OCI-LY1 (cell line): ENCODE measurements at regions not wholly inside any gene's neighbourhood (a gene's known extent, or its start where the extent isn't known, plus 50 kb on each side); places are given as distances from the start of the nearest gene placed in this dataset.

Source experiments
- H2AFZ ChIP-seq: fragments of 200-600 bp; sonication (generic), shearing (Covaris generic); 2 replicates; pipeline ENCODE4 v1.6.0; 2014; ENCODE audit warnings: antibody characterized with exemption, mild to moderate bottlenecking, low read length
- H3F3A ChIP-seq: fragments of 200-600 bp; sonication (generic), shearing (Covaris generic); 2 replicates; pipeline ENCODE4 v1.6.0; 2014; ENCODE audit warnings: mild to moderate bottlenecking, antibody characterized with exemption, low read length, moderate library complexity; ENCODE audit not compliant: insufficient read depth
- H3K27ac ChIP-seq: fragments of 200-600 bp; sonication (generic); 2 replicates; pipeline ENCODE4 v1.5.1; 2014; ENCODE audit warnings: low read length, mixed run types, mild to moderate bottlenecking, low read depth; ENCODE audit not compliant: poor library complexity, severe bottlenecking
- H3K27me3 ChIP-seq: fragments of 200-600 bp; sonication (generic); 2 replicates; pipeline ENCODE4 v1.6.0; 2014; ENCODE audit warnings: antibody characterized with exemption, mild to moderate bottlenecking, low read length, moderate library complexity; ENCODE audit not compliant: insufficient read depth
- H3K36me3 ChIP-seq: fragments of 200-600 bp; sonication (generic); 2 replicates; pipeline ENCODE4 v1.6.1; 2014; ENCODE audit warnings: mild to moderate bottlenecking, antibody characterized with exemption, low read length, moderate library complexity, mixed read lengths; ENCODE audit not compliant: insufficient read depth
- H3K4me1 ChIP-seq: fragments of 200-600 bp; sonication (generic); 2 replicates; pipeline ENCODE4 v1.5.1; 2014; ENCODE audit warnings: mild to moderate bottlenecking, low read length, moderate library complexity; ENCODE audit not compliant: insufficient read depth, severe bottlenecking
- H3K4me2 ChIP-seq: fragments of 200-600 bp; sonication (generic), shearing (Covaris generic); 2 replicates; pipeline ENCODE4 v1.6.1; 2014; ENCODE audit warnings: low read length
- H3K4me3 ChIP-seq: fragments of 200-600 bp; sonication (generic); 2 replicates; pipeline ENCODE4 v1.5.1; 2014; ENCODE audit warnings: low read length, low read depth, mild to moderate bottlenecking, mixed read lengths; ENCODE audit not compliant: poor library complexity, severe bottlenecking
- H3K79me2 ChIP-seq: fragments of 200-600 bp; shearing (Covaris generic); 2 replicates; pipeline ENCODE4 v1.6.1; 2016; ENCODE audit warnings: mixed run types, low read length, mixed read lengths; ENCODE audit not compliant: insufficient read depth
- H3K9ac ChIP-seq: fragments of 200-600 bp; sonication (generic), shearing (Covaris generic); 2 replicates; pipeline ENCODE4 v1.6.1; 2014; ENCODE audit warnings: mild to moderate bottlenecking, low read length, mixed read lengths
- H3K9me2 ChIP-seq: fragments of 200-600 bp; sonication (generic), shearing (Covaris generic); 2 replicates; pipeline ENCODE4 v1.6.1; 2014; ENCODE audit warnings: low read depth, mild to moderate bottlenecking, low read length, mixed read lengths
- H3K9me3 ChIP-seq: fragments of 200-600 bp; shearing (Covaris generic); 2 replicates; pipeline ENCODE4 v1.6.1; 2014; ENCODE audit warnings: low read length, mixed read lengths
- H4K20me1 ChIP-seq: fragments of 200-600 bp; sonication (generic), shearing (Covaris generic); 2 replicates; pipeline ENCODE4 v1.6.0; 2016; ENCODE audit warnings: mild to moderate bottlenecking, low read length; ENCODE audit not compliant: insufficient read depth
- CTCF ChIP-seq: fragments of 200-600 bp; sonication (generic), shearing (Covaris generic); IDR thresholded peaks from 2 replicates; pipeline ENCODE4 v1.5.1; 2017; ENCODE audit warnings: mild to moderate bottlenecking, antibody characterized with exemption, low read length, moderate library complexity, mixed read lengths
- EZH2 ChIP-seq: fragments of 200-600 bp; sonication (generic), shearing (Covaris generic); IDR thresholded peaks from 2 replicates; pipeline ENCODE4 v1.8.0; 2017; ENCODE audit warnings: borderline replicate concordance, mixed run types, mild to moderate bottlenecking, antibody characterized with exemption, low read length, moderate library complexity, mixed read lengths

GRCh38 chr4:111537165-111537564 lies 608.1 kb upstream of the FAM241A start:
- Histone ChIP-seq H3K9me3 (no peaks in the 10 kb centered on the region), H3K27me3 (no peaks in the 10 kb centered on the region), H3K79me2 (no peaks in the 10 kb centered on the region), H3K9ac (no peak overlapping the region), H3K27ac (no peak overlapping the region), H3K4me2 (no peak overlapping the region), H4K20me1 (no peaks in the 10 kb centered on the region), H3K9me2 (no peaks in the 10 kb centered on the region), H2AFZ (no peak overlapping the region), H3K36me3 (no peaks in the 10 kb centered on the region), H3F3A (no peaks in the 10 kb centered on the region), H3K4me1 (no peaks in the 10 kb centered on the region), H3K4me3 (no peak overlapping the region)
- TF ChIP-seq EZH2 (no peak), CTCF (no peak)

GRCh38 chr4:111537871-111538270 lies 607.4 kb upstream of the FAM241A start:
- Histone ChIP-seq H4K20me1 (no peaks in the 10 kb centered on the region), H3F3A (no peaks in the 10 kb centered on the region), H3K79me2 (no peaks in the 10 kb centered on the region), H3K4me2 (no peak overlapping the region), H3K4me3 (no peak overlapping the region), H3K27ac (no peak overlapping the region), H3K9me3 (no peaks in the 10 kb centered on the region), H3K36me3 (no peaks in the 10 kb centered on the region), H3K4me1 (no peaks in the 10 kb centered on the region), H2AFZ (no peak overlapping the region), H3K27me3 (no peaks in the 10 kb centered on the region), H3K9ac (no peak overlapping the region), H3K9me2 (no peaks in the 10 kb centered on the region)
- TF ChIP-seq CTCF (no peak), EZH2 (no peak)

- Histone ChIP-seq H3K9ac (no peak overlapping the region), H3K9me3 (no peaks in the 10 kb centered on the region), H2AFZ (no peak overlapping the region), H3K4me3 (no peak overlapping the region), H3K27me3 (no peaks in the 10 kb centered on the region), H3K4me1 (no peaks in the 10 kb centered on the region), H3K27ac (no peak overlapping the region), H3K4me2 (no peak overlapping the region), H3K36me3 (no peaks in the 10 kb centered on the region), H3F3A (no peaks in the 10 kb centered on the region), H4K20me1 (no peaks in the 10 kb centered on the region), H3K9me2 (no peaks in the 10 kb centered on the region), H3K79me2 (no peaks in the 10 kb centered on the region)
- TF ChIP-seq EZH2 (no peak), CTCF (no peak)
Measured at GRCh38 chr4:111540671-111541070, 604.6 kb upstream of the FAM241A start.
